DND-41 (cell line): ENCODE measurements at regions not wholly inside any gene's neighbourhood (a gene's known extent, or its start where the extent isn't known, plus 50 kb on each side); places are given as distances from the start of the nearest gene placed in this dataset.

Experiments
- CTCF ChIP-seq: IDR thresholded peaks from 2 replicates; pipeline ENCODE4 v1.5.1; 2012; ENCODE audit warnings: borderline replicate concordance, low read length, moderate library complexity, mild to moderate bottlenecking; ENCODE audit not compliant: poor library complexity, severe bottlenecking; ENCODE audit errors: extremely low read depth
- EZH2 ChIP-seq: IDR thresholded peaks from 3 replicates; pipeline ENCODE4 v1.6.1; 2012; ENCODE audit warnings: borderline replicate concordance, low read depth, mild to moderate bottlenecking, moderate library complexity, low read length, inconsistent platforms; ENCODE audit not compliant: severe bottlenecking

GRCh38 chr2:136051725-136052048 lies 66.3 kb upstream of the DARS1 start:
- TF ChIP-seq EZH2 (no peak), CTCF (no peak)
